G401 (cell line): ENCODE measurements at regions not wholly inside any gene's neighbourhood (a gene's known extent, or its start where the extent isn't known, plus 50 kb on each side); places are given as distances from the start of the nearest gene placed in this dataset.

ENCODE experiments used
- DNase-seq: peaks from one replicate; pipeline ENCODE4 v3.0.0-alpha.2; 2015; ENCODE audit warnings: low spot score
- in situ Hi-C: cut with HindIII; loops from 2 replicates; pipeline ENCODE4 v1.10.0; 2016; ENCODE audit warnings: low sequenced_read_pairs, mixed read lengths

GRCh38 chr5:92930057-92930456 lies 651.0 kb downstream of the NR2F1-AS1 start:
- no peak for DNase-seq
- in situ Hi-C loops = no loop called here

- in situ Hi-C loops = no loop called here
- no peak for DNase-seq
These were observed 653.7 kb downstream of the NR2F1-AS1 start for GRCh38 chr5:92927291-92927778.

GRCh38 chr5:92923885-92924284 lies 657.1 kb downstream of the NR2F1-AS1 start:
- in situ Hi-C loops = no loop called here

GRCh38 chr5:92922231-92922967 lies 658.6 kb downstream of the NR2F1-AS1 start:
- in situ Hi-C loops = no loop called here
- DNase-seq = no peak

More at GRCh38 chr5:92923885-92924284, 657.1 kb downstream of the NR2F1-AS1 start:
- DNase-seq = no peak

GRCh38 chr5:92917044-92917443 lies 664.0 kb downstream of the NR2F1-AS1 start:
- in situ Hi-C loops = no loop called here
- no peak for DNase-seq

GRCh38 chr5:92916036-92916435 lies 665.0 kb downstream of the NR2F1-AS1 start:
- in situ Hi-C loops = no loop called here
- DNase-seq = peak; percentile 39

GRCh38 chr5:92912283-92912682 lies 668.7 kb downstream of the NR2F1-AS1 start:
- DNase-seq = no peak
- in situ Hi-C loops = no loop called here

GRCh38 chr5:92911851-92912250 lies 669.2 kb downstream of the NR2F1-AS1 start:
- no peak for DNase-seq

GRCh38 chr5:92911293-92911692 lies 669.7 kb downstream of the NR2F1-AS1 start:
- in situ Hi-C loops = no loop called here
- no peak for DNase-seq

More at GRCh38 chr5:92911851-92912250, 669.2 kb downstream of the NR2F1-AS1 start:
- in situ Hi-C loops = no loop called here

GRCh38 chr5:92909602-92909962 lies 671.4 kb downstream of the NR2F1-AS1 start:
- peak; percentile 37 for DNase-seq
- in situ Hi-C loops = no loop called here

- DNase-seq = no peak
- in situ Hi-C loops = no loop called here
These were observed 671.9 kb downstream of the NR2F1-AS1 start for GRCh38 chr5:92908952-92909601.

- in situ Hi-C loops = no loop called here
- DNase-seq = no peak
These were observed 672.9 kb downstream of the NR2F1-AS1 start for GRCh38 chr5:92907938-92908606.

- no peak for DNase-seq
- in situ Hi-C loops = no loop called here
These were observed 674.1 kb downstream of the NR2F1-AS1 start for GRCh38 chr5:92906798-92907376.

GRCh38 chr5:92904021-92904420 lies 677.0 kb downstream of the NR2F1-AS1 start:
- no peak for DNase-seq
- in situ Hi-C loops = no loop called here

GRCh38 chr5:92899611-92900010 lies 681.4 kb downstream of the NR2F1-AS1 start:
- in situ Hi-C loops = no loop called here
- DNase-seq = no peak

GRCh38 chr5:92896722-92897121 lies 684.3 kb downstream of the NR2F1-AS1 start:
- DNase-seq = no peak

GRCh38 chr5:92890841-92891244 lies 690.2 kb downstream of the NR2F1-AS1 start:
- no peak for DNase-seq
- in situ Hi-C loops = no loop called here

More at GRCh38 chr5:92896722-92897121, 684.3 kb downstream of the NR2F1-AS1 start:
- in situ Hi-C loops = no loop called here

GRCh38 chr5:92889140-92889539 lies 691.9 kb downstream of the NR2F1-AS1 start:
- in situ Hi-C loops = no loop called here

GRCh38 chr5:92887254-92887653 lies 693.8 kb downstream of the NR2F1-AS1 start:
- in situ Hi-C loops = no loop called here

More at GRCh38 chr5:92889140-92889539, 691.9 kb downstream of the NR2F1-AS1 start:
- no peak for DNase-seq

GRCh38 chr5:92886751-92887150 lies 694.3 kb downstream of the NR2F1-AS1 start:
- no peak for DNase-seq
- in situ Hi-C loops = no loop called here

More at GRCh38 chr5:92887254-92887653, 693.8 kb downstream of the NR2F1-AS1 start:
- DNase-seq = no peak
